ENCODE measurements at regions not wholly inside any gene's neighbourhood (a gene's known extent, or its start where the extent isn't known, plus 50 kb on each side); places are given as distances from the start of the nearest gene placed in this dataset.
"Not testable (repeated sequence)": the region's sequence is repeated elsewhere in the genome, so short reads cannot be mapped to it uniquely, and the experiment has no call there.

DNA sequence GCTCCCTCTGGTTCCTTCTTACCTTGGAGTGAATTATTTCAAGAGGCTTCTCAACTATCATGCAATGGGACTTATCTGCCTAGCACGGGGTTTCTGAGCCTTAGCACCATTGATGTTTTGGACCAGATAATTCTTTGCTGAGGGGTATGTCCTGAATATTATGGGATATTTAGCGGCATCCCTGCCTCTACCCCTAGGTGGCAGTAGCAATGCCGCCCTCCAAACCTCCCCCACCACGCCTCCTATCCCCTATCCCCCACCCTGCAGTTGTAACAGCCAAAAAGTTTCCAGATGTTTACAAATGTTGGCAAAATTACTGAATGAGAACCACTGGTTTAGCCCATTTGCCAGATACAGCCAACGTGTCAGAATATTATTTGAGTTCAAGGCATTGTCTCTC lies 125.5 kb downstream of the POSTN start:
- DNase-seq, result no peak

DNA sequence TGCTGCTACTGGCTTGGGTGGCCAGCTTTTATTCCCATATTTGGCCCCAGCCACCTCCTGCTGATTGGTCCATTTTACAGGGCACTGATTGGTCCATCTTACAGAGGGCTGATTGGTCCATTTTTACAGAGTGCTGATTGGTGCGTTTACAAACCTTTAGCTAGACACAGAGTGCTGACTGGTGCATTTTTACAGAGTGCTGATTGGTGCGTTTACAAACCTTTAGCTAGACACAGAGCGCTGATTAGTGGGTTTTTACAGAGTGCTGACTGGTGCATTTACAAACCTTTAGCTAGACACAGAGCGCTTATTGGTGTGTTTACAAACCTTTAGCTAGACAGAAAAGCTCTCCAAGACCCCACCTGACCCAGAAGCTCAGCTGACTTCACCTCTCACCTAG lies 126.3 kb downstream of the POSTN start:
- DNase-seq, result not testable (repeated sequence)

DNA sequence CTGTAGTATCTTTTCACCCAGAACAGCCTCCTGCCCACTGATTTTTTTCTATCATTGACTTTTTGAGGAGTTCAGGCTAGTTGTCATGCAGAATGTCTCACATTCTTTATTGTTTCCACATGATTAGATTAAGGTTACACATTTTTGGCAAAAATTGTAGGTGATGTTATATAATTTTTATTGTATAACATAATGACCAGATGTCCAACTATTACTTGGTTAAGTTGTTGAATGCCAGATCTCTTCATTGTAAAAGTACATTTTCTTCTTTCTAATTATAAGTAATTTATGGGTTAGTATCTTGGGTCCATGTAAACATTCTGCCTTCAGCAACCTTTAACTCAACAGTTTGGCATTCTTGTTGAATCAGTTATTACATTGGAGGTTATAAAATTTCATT lies 138.4 kb downstream of the POSTN start:
- DNase-seq, result no peak

GRCh38 chr13:37457612-37458011 lies 141.0 kb downstream of the POSTN start:
- DNase-seq, result peak; percentile 31

GRCh38 chr13:37456506-37456905 lies 142.1 kb downstream of the POSTN start:
- peak; percentile 30 for DNase-seq

DNA sequence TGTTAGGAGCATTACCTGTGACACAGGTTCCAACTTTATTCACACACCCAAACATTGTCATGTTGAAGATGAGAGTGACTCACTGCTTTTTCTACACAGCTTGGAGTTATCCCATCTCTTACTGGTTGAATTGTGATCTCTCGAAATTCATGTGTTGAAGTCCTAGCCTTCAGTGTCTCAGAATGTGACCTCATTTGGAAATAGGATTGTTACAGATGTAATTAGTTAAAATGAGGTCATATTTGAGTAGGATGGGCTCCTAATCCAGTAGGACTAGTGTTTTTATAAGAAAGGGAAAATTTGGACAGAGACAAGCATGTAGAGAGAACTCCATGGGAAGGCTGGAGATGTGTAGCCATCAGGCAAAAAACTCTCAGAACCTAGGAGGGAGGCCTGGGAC lies 142.5 kb downstream of the POSTN start:
- DNase-seq, result no peak

DNA sequence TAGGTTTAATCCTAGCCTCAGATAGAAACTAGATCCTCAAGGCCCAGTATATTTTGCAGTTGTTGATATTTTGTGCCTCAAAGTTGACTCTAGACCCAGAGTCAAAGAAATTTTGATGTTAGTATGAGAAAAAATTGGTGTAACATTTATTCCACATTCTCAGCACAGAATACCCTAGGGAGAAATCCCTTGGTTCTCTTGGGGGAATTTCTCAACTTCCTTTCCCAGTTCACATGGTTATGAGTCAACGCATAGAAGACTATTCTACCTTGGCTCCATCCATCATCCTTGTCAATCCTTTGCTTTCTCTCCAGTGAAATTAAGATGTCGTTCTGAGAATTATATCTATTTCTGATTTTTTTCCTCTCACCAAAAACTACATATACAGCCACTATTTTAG lies 145.3 kb downstream of the POSTN start:
- no peak for DNase-seq

- peak; percentile 35 for DNase-seq
These were observed 148.3 kb downstream of the POSTN start for GRCh38 chr13:37450276-37450675.

GRCh38 chr13:37448153-37448552 lies 150.4 kb downstream of the POSTN start:
- peak; percentile 82 for DNase-seq

DNA sequence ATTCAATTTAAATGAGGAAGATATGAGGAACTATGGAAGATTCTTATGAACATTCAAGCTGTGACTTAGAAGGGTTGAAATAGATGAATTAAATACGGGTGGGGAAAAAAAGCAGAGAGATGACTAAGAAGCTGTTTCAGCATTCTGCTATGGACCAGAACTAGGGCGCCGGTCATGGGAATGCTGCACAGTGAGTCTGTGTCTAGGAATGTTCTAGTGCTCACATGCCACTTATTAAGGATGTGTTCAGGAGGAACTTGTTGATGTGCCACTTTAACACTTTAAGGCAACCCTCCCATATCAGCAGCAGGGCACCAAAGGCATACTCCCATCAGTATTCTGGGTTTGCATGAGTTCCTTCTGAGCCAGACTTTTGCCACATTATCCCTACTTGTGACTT lies 152.1 kb downstream of the POSTN start:
- no peak for DNase-seq

GRCh38 chr13:37443538-37443937 lies 155.0 kb downstream of the POSTN start:
- DNase-seq, result no peak

DNA sequence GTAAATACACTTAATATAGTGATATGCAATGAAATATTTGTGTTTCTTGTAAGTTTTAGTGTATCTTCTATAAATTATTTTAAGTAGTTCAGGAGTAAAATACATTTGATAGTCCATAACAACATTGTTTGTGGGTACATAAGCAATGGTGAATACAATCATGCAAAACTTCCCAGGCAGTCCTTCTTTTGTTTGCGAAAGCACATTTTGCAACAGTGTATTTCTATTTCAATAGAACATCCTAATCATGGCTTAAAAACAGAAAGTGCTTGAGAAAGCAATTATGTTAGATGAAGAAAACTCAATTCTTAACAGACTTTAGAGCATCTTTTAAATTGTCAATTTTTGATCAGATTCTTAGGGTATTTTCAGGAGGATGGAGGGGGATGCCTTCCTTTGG lies 155.6 kb downstream of the POSTN start:
- DNase-seq, result no peak

GRCh38 chr13:37435881-37436280 lies 162.7 kb downstream of the POSTN start:
- DNase-seq, result peak; percentile 14

DNA sequence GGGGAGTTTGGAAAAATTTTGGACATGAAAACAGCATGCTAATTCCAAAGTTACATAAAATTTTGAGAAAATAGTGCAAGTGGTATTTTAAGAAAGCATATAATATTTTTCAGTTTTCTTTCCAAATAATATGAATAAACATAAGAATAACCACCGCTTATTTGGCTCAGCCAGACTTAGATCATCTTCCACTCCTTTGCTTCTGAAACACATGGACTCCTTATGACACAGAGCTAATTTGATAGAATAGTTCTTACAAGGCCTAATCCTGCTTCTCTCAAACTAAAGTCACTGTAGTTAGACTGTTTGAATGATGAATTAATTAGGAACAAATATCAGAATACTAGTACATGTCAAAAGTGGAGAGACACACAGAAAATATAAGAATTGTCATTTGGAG lies 165.5 kb downstream of the POSTN start:
- DNase-seq, result no peak

- no peak for DNase-seq
These were observed 168.6 kb downstream of the POSTN start for GRCh38 chr13:37429976-37430375.

DNA sequence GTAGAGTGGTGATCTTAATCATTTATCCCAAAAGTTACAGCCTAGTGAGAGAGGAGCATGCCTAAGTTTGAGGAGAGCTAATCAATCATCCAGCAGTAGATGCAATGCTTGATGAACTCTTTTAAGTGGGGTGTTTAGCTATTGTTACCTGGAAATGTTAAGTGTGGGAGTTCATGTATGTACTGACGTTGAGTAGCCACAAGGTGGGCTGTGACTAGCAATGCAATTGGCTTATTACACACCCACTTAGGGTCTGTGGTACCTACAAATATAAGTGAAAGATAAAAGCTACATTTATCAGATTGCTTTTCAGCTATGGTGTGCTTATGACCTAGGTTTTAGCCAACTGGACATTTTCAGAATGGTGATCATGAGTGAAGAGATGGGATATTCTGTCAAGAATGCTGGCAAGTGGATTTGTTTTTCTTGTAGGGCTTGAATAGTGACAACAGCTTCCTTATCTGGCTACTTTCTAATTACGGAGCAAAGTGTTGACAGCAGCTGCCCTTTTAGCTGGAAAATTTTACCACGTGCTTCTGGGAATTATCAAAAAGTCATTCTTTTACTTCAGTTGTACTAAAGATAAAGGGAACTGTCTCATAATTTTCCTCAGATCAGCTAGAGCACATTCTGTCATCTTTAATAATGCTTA lies 170.6 kb downstream of the POSTN start:
- DNase-seq, result no peak

DNA sequence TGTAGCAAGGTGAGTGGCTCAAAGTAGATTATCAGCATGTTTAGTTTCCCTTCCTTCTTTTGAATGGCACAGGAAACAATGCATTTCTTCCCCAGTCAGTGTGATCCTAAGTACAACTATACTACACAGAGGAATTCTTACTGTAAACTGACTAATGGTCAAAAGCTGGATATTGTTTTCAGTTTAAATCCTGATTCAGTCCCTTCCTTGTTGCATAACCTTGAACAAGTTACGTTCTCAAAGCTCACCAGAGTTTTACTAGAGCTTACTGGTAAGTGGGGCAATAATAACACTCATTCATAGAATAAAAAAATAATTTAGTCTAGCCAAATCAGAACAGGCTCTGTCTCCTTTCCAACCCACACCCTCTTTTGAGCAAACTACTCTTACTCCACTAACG lies 180.1 kb downstream of the POSTN start:
- DNase-seq, result no peak

- DNase-seq, result peak; percentile 20
These were observed 181.5 kb downstream of the POSTN start for GRCh38 chr13:37417060-37417441.

DNA sequence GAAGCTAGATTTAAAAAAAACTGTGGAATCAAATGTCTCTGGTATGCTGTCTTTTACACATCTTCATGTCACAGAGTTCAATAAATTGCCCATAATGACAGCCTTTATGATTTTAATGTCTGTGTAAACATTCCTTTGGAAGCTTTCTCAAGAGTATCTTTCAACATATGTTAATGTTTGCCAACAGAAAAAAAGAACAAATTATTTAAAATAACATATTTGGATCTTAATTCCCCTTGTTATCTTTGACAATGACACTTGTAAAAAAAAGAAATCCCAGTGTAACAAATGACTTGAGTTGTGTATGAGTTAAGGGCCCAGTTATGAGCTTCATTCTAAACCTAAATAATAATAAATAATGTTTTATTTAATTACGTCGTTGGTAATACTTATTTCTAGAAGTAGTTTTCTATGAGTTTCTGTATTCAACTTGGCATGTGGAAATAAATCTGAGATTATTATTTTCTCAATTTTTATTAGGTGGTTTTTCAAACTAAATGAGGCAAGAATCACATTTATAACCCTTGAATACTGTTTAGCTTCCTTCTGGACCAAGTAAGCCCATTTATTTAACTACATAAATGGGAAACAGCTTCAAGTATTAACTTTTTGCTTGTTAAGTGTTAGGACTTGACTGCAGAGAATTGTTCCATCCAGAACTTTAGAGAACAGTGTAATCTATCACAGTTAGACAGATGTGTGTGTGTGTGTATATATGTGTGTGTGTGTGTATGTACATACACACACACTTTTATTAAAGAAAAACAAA lies 182.1 kb downstream of the POSTN start:
- no peak for DNase-seq

DNA sequence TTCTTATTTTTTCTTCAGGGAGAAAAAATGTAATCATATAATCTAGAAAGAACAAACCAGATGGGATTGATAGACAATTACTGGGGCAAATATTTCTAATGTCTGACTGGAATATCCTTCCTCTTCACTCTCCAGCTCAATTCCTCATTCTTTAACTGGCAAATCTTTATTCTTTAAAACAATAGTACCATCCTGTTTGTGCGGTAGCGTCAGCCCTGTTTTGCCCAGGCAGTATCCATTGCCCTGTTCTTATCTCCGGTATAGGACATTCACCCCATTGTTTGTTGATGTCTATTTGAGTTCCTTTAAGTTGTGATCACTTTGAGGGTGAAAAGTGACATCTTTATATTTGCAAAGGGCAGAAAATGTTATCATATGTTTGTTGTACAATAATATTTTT lies 185.4 kb downstream of the POSTN start:
- DNase-seq, result no peak

- peak; percentile 13 for DNase-seq
These were observed 186.2 kb downstream of the POSTN start for GRCh38 chr13:37412241-37412921.

DNA sequence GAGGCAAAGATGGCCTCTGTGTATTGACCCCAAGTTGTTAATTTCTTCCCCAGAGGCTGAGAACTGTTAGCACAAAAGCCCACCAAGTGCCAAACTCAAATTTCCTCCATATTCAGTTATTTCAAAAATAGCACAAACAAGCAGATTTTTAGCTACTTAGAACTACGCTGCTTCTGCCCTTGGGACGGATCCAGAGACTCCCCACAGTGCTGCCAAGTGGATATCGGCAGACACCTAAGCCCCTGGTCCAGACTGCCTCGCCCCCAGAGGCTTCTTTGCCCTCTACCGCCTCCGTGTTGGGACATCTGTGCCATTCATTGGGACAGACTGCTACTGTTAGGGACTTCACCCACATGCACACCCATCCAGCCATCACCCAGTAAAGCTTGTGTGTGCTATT lies 188.3 kb downstream of the POSTN start:
- no peak for DNase-seq

- no peak for DNase-seq
These were observed 188.8 kb downstream of the POSTN start for GRCh38 chr13:37409756-37410155.

DNA sequence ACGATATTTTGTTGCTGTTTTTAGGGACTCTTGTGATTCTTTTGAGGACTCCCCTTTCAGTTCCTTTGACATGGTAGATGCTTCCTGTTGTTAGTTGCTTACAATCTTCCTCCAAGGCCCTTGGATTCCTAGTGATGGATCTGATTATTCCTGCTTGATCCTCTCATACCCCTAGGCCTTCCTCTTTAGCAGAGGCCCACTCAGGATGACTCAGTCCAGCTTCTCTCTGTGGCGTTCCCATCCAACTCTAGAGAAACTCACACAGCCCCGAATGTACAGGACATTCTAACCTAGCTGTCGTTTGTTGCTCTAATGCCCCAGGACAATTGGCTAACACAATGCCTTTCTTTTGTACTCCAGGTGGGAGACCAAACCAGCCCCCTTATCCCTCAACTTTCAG lies 191.4 kb downstream of the POSTN start:
- no peak for DNase-seq
